ENCODE measurements at regions not wholly inside any gene's neighbourhood (a gene's known extent, or its start where the extent isn't known, plus 50 kb on each side); places are given as distances from the start of the nearest gene placed in this dataset.
"Not testable (repeated sequence)": the region's sequence is repeated elsewhere in the genome, so short reads cannot be mapped to it uniquely, and the experiment has no call there.

GRCh38 chr5:82944267-82944666, 132.9 kb downstream of the TMEM167A start:
- H3K27me3 ChIP-seq (replicated peaks in 1 of 4; ENCODE audit: control insufficient read depth in 3 of 4, extremely low read depth in 1 of 4, insufficient read depth in 3 of 4, low read length in 3 of 4); H4K20me1 ChIP-seq (replicated peaks in 1 of 2; ENCODE audit: control insufficient read depth in 1 of 2, insufficient read depth in 2 of 2, low read length in 2 of 2); H2BK20ac ChIP-seq (ENCODE audit: low read length); H3K18ac ChIP-seq (ENCODE audit: extremely low read depth, low read length); FAIRE-seq; H2BK120ac ChIP-seq (replicated peaks; ENCODE audit: low read depth, low read length); H2AK5ac ChIP-seq (ENCODE audit: low read depth, low read length); H3K4me2 ChIP-seq (ENCODE audit: insufficient read depth in 1 of 2, low read depth in 2 of 2, low read length in 2 of 2); H3K79me2 ChIP-seq (ENCODE audit: control insufficient read depth in 1 of 2, insufficient read depth in 2 of 2, low read length in 2 of 2); H2BK12ac ChIP-seq (ENCODE audit: low read depth, low read length); H4K91ac ChIP-seq (replicated peaks; ENCODE audit: insufficient read length, low read length); DNase-seq (ENCODE audit: low read depth in 1 of 2, low spot score in 2 of 2); H3K14ac ChIP-seq (ENCODE audit: insufficient read length); POLR2A ChIA-PET (ENCODE audit: partially characterized antibody); H3K79me1 ChIP-seq (ENCODE audit: low read depth, low read length); H3K4me1 ChIP-seq (replicated peaks in 1 of 4; ENCODE audit: control insufficient read depth in 3 of 4, insufficient read depth in 4 of 4, low read length in 3 of 4); H3K23ac ChIP-seq (ENCODE audit: insufficient read length); H3K9ac ChIP-seq (replicated peaks in 1 of 4; ENCODE audit: extremely low read depth in 1 of 4, low read depth in 3 of 4, low read length in 3 of 4); H2BK15ac ChIP-seq (ENCODE audit: low read length); H3K56ac ChIP-seq (replicated peaks; ENCODE audit: insufficient read length, low read depth, low read length); H4K8ac ChIP-seq (ENCODE audit: extremely low read depth, insufficient read depth, low read length); H3K4ac ChIP-seq (replicated peaks; ENCODE audit: insufficient read length, low read depth, low read length); H3K36me3 ChIP-seq (ENCODE audit: control insufficient read depth in 2 of 4, insufficient read depth in 4 of 4, low read length in 3 of 4); H2BK5ac ChIP-seq (ENCODE audit: low read depth, low read length); H3K4me3 ChIP-seq (ENCODE audit: extremely low read depth in 1 of 4, insufficient read depth in 2 of 4, low read depth in 3 of 4, low read length in 4 of 4); H2AFZ ChIP-seq (ENCODE audit: low read length); H4K5ac ChIP-seq (ENCODE audit: insufficient read length, low read depth, low read length); H3K23me2 ChIP-seq (ENCODE audit: low read depth, low read length); H3K27ac ChIP-seq (ENCODE audit: low read depth, low read length): not testable (repeated sequence)
- 96% methylated on average over 8 of the region's 8 CpGs; no CpG with 5 or more reads in 1 of the 2 experiments for WGBS, 2 experiments (ENCODE audit: extremely low coverage in 1 of 2, insufficient coverage in 1 of 2, insufficient read length in 1 of 2, insufficient replicate concordance in 2 of 2, low coverage in 1 of 2, low lambda C conversion rate in 2 of 2, missing lambda C conversion rate in 1 of 2)
- CTCF ChIA-PET (ENCODE audit: partially characterized antibody): interaction anchor here (1.3 kb wide), 1 partner anchor 486 kb away, joined by 3 read pairs; no protein-coding TSS in a partner anchor
- H3K9me3 ChIP-seq (ENCODE audit: insufficient read depth in 2 of 2, low read depth in 1 of 2, low read length in 1 of 2): peaks cover 9 to 13% of the 10 kb centered on the region in 2 experiments; a peak in 3 of 4 replicates

Measured in H1 (cell line).